CD4-positive, alpha-beta T cell (primary cell): ENCODE measurements at regions not wholly inside any gene's neighbourhood (a gene's known extent, or its start where the extent isn't known, plus 50 kb on each side); places are given as distances from the start of the nearest gene placed in this dataset.

Experiments
- ATAC-seq: fragments of 200-7000 bp; cut with Tn5 transposase; one replicate; pipeline ENCODE4 v1.10.0; 2022; ENCODE audit warnings: mild to moderate bottlenecking; ENCODE audit not compliant: poor library complexity
- CTCF ChIA-PET: fragments of 350-600 bp; sonication (Branson Sonifier 250); formaldehyde crosslinking; loops from one replicate; lab custom pipeline; 2021; ENCODE audit warnings: antibody characterized with exemption, inconsistent platforms; lab: Charles Lee
- POLR2A ChIA-PET: fragments of 350-600 bp; sonication (Branson Sonifier 250); formaldehyde crosslinking; loops from one replicate; lab custom pipeline; 2021; ENCODE audit warnings: antibody characterized with exemption, inconsistent platforms; lab: Charles Lee
- DNase-seq, 14 experiments: peaks; one replicate each; pipeline ENCODE4 v3.0.0-alpha.2; 2013 to 2020; ENCODE audit warnings: mixed read lengths in 2 of 14
- H3K27ac ChIP-seq, 2 donors: one replicate each; pipeline versions ENCODE4 v1.5.1 to v1.7.0; 2013; ENCODE audit warnings: low read length in 2 of 2, low read depth in 1 of 2, mild to moderate bottlenecking in 1 of 2
- H3K27me3 ChIP-seq, 2 experiments: 1 replicate in 1 of 2; 2 replicates in 1 of 2; pipeline versions ENCODE4 v1.6.1 to v1.7.0; 2013; ENCODE audit warnings: low read length in 2 of 2, control low read depth in 1 of 2, mild to moderate bottlenecking in 1 of 2, moderate library complexity in 1 of 2; ENCODE audit not compliant: insufficient read depth in 2 of 2, control insufficient read depth in 1 of 2
- H3K36me3 ChIP-seq: one replicate; pipeline ENCODE4 v1.6.1; 2013; ENCODE audit warnings: low read length, control low read depth; ENCODE audit not compliant: insufficient read depth
- H3K4me1 ChIP-seq: one replicate; pipeline ENCODE4 v1.6.1; 2013; ENCODE audit warnings: low read length, control low read depth; ENCODE audit not compliant: insufficient read depth
- H3K4me3 ChIP-seq: one replicate; pipeline ENCODE4 v1.5.1; 2013; ENCODE audit warnings: mild to moderate bottlenecking, low read length, moderate library complexity
- H3K9me3 ChIP-seq, 2 experiments: 1 replicate in 1 of 2; 2 replicates in 1 of 2; pipeline versions ENCODE4 v1.6.1 to v1.7.0; 2013; ENCODE audit warnings: low read length in 2 of 2, mild to moderate bottlenecking in 2 of 2, control low read depth in 1 of 2, moderate library complexity in 1 of 2; ENCODE audit not compliant: control insufficient read depth in 1 of 2, insufficient read depth in 1 of 2
- H3K27ac Mint-ChIP-seq: one replicate; pipeline ENCODE4 v1.8.0; 2020; ENCODE audit warnings: mixed read lengths
- H3K27me3 Mint-ChIP-seq: one replicate; pipeline ENCODE4 v1.8.0; 2021; ENCODE audit warnings: mixed read lengths
- H3K36me3 Mint-ChIP-seq: one replicate; pipeline ENCODE4 v1.8.0; 2021; ENCODE audit warnings: low read depth, mixed read lengths
- H3K4me1 Mint-ChIP-seq: one replicate; pipeline ENCODE4 v1.8.0; 2021; ENCODE audit warnings: low read depth, mixed read lengths
- H3K4me3 Mint-ChIP-seq: one replicate; pipeline ENCODE4 v1.8.0; 2020; ENCODE audit warnings: mild to moderate bottlenecking, mixed read lengths
- H3K9me3 Mint-ChIP-seq: one replicate; pipeline ENCODE4 v1.8.0; 2020; ENCODE audit warnings: mixed read lengths
- CTCF ChIP-seq: fragments of 200-600 bp; IDR thresholded peaks from one replicate; pipeline ENCODE4 v1.8.0; 2022; ENCODE audit warnings: antibody characterized with exemption, mild to moderate bottlenecking
- intact Hi-C, 2 experiments: fragments of 100-400 bp; cut with DNase I in 1 of 2; cut with micrococcal nuclease in 1 of 2; formaldehyde crosslinking; loops; one replicate each; pipeline versions ENCODE4 v1.15.1 to v1.9.0; 2023 to 2025; cut with DNase I, micrococcal nuclease

DNA sequence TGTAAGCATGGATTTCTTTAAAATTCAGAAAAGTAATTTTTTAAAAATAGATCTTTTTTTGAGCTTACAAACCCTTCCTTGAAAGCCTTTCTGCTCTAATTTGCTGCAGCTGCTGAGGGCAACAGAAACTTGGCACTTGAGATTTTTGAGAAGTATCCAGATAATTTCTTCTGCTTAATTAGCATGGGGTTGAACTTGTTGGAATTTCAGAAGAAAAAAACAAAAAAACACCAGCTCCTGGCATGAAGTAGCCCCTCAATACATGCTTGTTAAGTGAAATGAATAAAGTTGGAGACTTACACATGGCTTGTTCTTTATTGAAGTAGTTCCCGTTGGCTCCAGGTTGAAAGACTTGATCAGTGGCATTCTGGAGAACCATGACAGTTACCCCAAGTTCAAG, 331.4 kb upstream of the RAG2 start:
- no peaks in the 10 kb centered on the region for H3K36me3 ChIP-seq
- ATAC-seq, result no peak
- no peak for TF ChIP-seq CTCF
- ChIA-PET POLR2A (no interaction called here), CTCF (no interaction called here)
- H3K27me3 ChIP-seq, result no peaks in the 10 kb centered on the region
- H3K36me3 Mint-ChIP-seq, result no peaks in the 10 kb centered on the region
- intact Hi-C loops, result no loop called here
- H3K9me3 ChIP-seq, result no peaks in the 10 kb centered on the region
- H3K4me1 Mint-ChIP-seq, result no peaks in the 10 kb centered on the region
- H3K27me3 Mint-ChIP-seq, result no peaks in the 10 kb centered on the region
- no peak overlapping the region for H3K27ac ChIP-seq
- no peak overlapping the region for H3K4me3 Mint-ChIP-seq
- H3K27ac Mint-ChIP-seq, result no peak overlapping the region
- H3K4me3 ChIP-seq, result no peak overlapping the region
- H3K9me3 Mint-ChIP-seq, result peaks cover 6% of the 10 kb centered on the region
- no peaks in the 10 kb centered on the region for H3K4me1 ChIP-seq
- no peak for DNase-seq

GRCh38 chr11:36928621-36929020, 330.6 kb upstream of the RAG2 start:
- Histone ChIP-seq H3K9me3 (no peaks in the 10 kb centered on the region), H3K27me3 (no peaks in the 10 kb centered on the region), H3K27ac (no peak overlapping the region), H3K4me3 (no peak overlapping the region), H3K4me1 (no peaks in the 10 kb centered on the region), H3K36me3 (no peaks in the 10 kb centered on the region)
- POLR2A ChIA-PET, result no interaction called here
- ATAC-seq, result no peak
- H3K27me3 Mint-ChIP-seq, result no peaks in the 10 kb centered on the region
- no peak for DNase-seq
- no peaks in the 10 kb centered on the region for H3K4me1 Mint-ChIP-seq
- no peak overlapping the region for H3K4me3 Mint-ChIP-seq
- H3K9me3 Mint-ChIP-seq, result peaks cover 6% of the 10 kb centered on the region
- H3K27ac Mint-ChIP-seq, result no peak overlapping the region
- TF ChIP-seq CTCF, result no peak
- intact Hi-C loops, result no loop called here
- H3K36me3 Mint-ChIP-seq, result no peaks in the 10 kb centered on the region
- CTCF ChIA-PET, result no interaction called here

- Histone ChIP-seq H3K4me1 (no peaks in the 10 kb centered on the region), H3K27me3 (no peaks in the 10 kb centered on the region), H3K9me3 (no peaks in the 10 kb centered on the region), H3K4me3 (no peak overlapping the region), H3K36me3 (no peaks in the 10 kb centered on the region), H3K27ac (no peak overlapping the region)
- ChIA-PET CTCF (no interaction called here), POLR2A (no interaction called here)
- Mint-ChIP-seq H3K27ac (no peak overlapping the region), H3K9me3 (peaks cover 2% of the 10 kb centered on the region), H3K27me3 (no peaks in the 10 kb centered on the region), H3K36me3 (no peaks in the 10 kb centered on the region), H3K4me1 (no peaks in the 10 kb centered on the region), H3K4me3 (no peak overlapping the region)
- intact Hi-C loops, result no loop called here
- ATAC-seq (no peak), DNase-seq (no peak)
- no peak for TF ChIP-seq CTCF
Observed at GRCh38 chr11:36899800-36900199, 301.8 kb upstream of the RAG2 start.
